ENCODE measurements at regions not wholly inside any gene's neighbourhood (a gene's known extent, or its start where the extent isn't known, plus 50 kb on each side); places are given as distances from the start of the nearest gene placed in this dataset.
"Not testable (repeated sequence)": the region's sequence is repeated elsewhere in the genome, so short reads cannot be mapped to it uniquely, and the experiment has no call there.

- DNase-seq (ENCODE audit: low read depth in 3 of 3): no peak
Observed at GRCh38 chr3:153830552-153830951, 290.6 kb upstream of the ARHGEF26 start.

GRCh38 chr3:153835540-153835939 lies 285.6 kb upstream of the ARHGEF26 start:
- no peak for DNase-seq (ENCODE audit: low read depth in 3 of 3)

- no peak for DNase-seq (ENCODE audit: low read depth in 3 of 3)
Observed at GRCh38 chr3:153840487-153840886, 280.7 kb upstream of the ARHGEF26 start.

- DNase-seq (ENCODE audit: low read depth in 3 of 3): no peak
Observed at GRCh38 chr3:153843994-153844393, 277.2 kb upstream of the ARHGEF26 start.

- no peak for DNase-seq (ENCODE audit: low read depth in 3 of 3)
Observed at GRCh38 chr3:153845311-153845710, 275.9 kb upstream of the ARHGEF26 start.

- DNase-seq (ENCODE audit: low read depth in 3 of 3): no peak
Observed at GRCh38 chr3:153848702-153849101, 272.5 kb upstream of the ARHGEF26 start.

- no peak for DNase-seq (ENCODE audit: low read depth in 3 of 3)
Observed at GRCh38 chr3:153852355-153852754, 268.8 kb upstream of the ARHGEF26 start.

- DNase-seq (ENCODE audit: low read depth in 3 of 3): no peak
Observed at GRCh38 chr3:153853163-153853562, 268.0 kb upstream of the ARHGEF26 start.

- DNase-seq (ENCODE audit: low read depth in 3 of 3): no peak
Observed at GRCh38 chr3:153855772-153856171, 265.4 kb upstream of the ARHGEF26 start.

GRCh38 chr3:153856932-153857331 lies 264.3 kb upstream of the ARHGEF26 start:
- DNase-seq (ENCODE audit: low read depth in 3 of 3): no peak

- DNase-seq (ENCODE audit: low read depth in 3 of 3): no peak
Observed at GRCh38 chr3:153864793-153865192, 256.4 kb upstream of the ARHGEF26 start.

GRCh38 chr3:153866901-153867300 lies 254.3 kb upstream of the ARHGEF26 start:
- no peak for DNase-seq (ENCODE audit: low read depth in 3 of 3)

- not testable (repeated sequence) for DNase-seq (ENCODE audit: low read depth in 3 of 3)
Observed at GRCh38 chr3:153874348-153874747, 246.8 kb upstream of the ARHGEF26 start.

- no peak for DNase-seq (ENCODE audit: low read depth in 3 of 3)
Observed at GRCh38 chr3:153880493-153880892, 240.7 kb upstream of the ARHGEF26 start.

GRCh38 chr3:153881201-153881600 lies 240.0 kb upstream of the ARHGEF26 start:
- DNase-seq (ENCODE audit: low read depth in 3 of 3): no peak

GRCh38 chr3:153885359-153885758 lies 235.8 kb upstream of the ARHGEF26 start:
- DNase-seq (ENCODE audit: low read depth in 3 of 3): no peak

GRCh38 chr3:153889905-153890334 lies 231.3 kb upstream of the ARHGEF26 start:
- DNase-seq (ENCODE audit: low read depth in 3 of 3): no peak

GRCh38 chr3:153892126-153892525 lies 229.1 kb upstream of the ARHGEF26 start:
- no peak for DNase-seq (ENCODE audit: low read depth in 3 of 3)

GRCh38 chr3:153894857-153895256 lies 226.3 kb upstream of the ARHGEF26 start:
- DNase-seq (ENCODE audit: low read depth in 3 of 3): no peak

- DNase-seq (ENCODE audit: low read depth in 3 of 3): no peak
Observed at GRCh38 chr3:153896197-153896596, 225.0 kb upstream of the ARHGEF26 start.

- DNase-seq (ENCODE audit: low read depth in 3 of 3): no peak
Observed at GRCh38 chr3:153897025-153897723, 224.0 kb upstream of the ARHGEF26 start.

GRCh38 chr3:153897842-153898241 lies 223.3 kb upstream of the ARHGEF26 start:
- DNase-seq (ENCODE audit: low read depth in 3 of 3): no peak

GRCh38 chr3:153901152-153901551 lies 220.0 kb upstream of the ARHGEF26 start:
- DNase-seq (ENCODE audit: low read depth in 3 of 3): no peak

GRCh38 chr3:153901991-153902390 lies 219.2 kb upstream of the ARHGEF26 start:
- DNase-seq (ENCODE audit: low read depth in 3 of 3): no peak

All from stimulated activated CD4-positive, alpha-beta T cell treated with anti-CD3 and anti-CD28 coated beads, TNF-alpha, amount 100 ng/mL, for 48 hours (primary cell).